NOMO-1 treated with DMSO at 0.1 percent for 48 hours (cell line): ENCODE measurements at regions not wholly inside any gene's neighbourhood (a gene's known extent, or its start where the extent isn't known, plus 50 kb on each side); places are given as distances from the start of the nearest gene placed in this dataset.
"Not testable (repeated sequence)": the region's sequence is repeated elsewhere in the genome, so short reads cannot be mapped to it uniquely, and the experiment has no call there.

Experiments
- DNase-seq: peaks from one replicate; lab custom pipeline; 2025; ENCODE audit not compliant: unreplicated experiment; lab: John Stamatoyannopoulos, UW

DNA sequence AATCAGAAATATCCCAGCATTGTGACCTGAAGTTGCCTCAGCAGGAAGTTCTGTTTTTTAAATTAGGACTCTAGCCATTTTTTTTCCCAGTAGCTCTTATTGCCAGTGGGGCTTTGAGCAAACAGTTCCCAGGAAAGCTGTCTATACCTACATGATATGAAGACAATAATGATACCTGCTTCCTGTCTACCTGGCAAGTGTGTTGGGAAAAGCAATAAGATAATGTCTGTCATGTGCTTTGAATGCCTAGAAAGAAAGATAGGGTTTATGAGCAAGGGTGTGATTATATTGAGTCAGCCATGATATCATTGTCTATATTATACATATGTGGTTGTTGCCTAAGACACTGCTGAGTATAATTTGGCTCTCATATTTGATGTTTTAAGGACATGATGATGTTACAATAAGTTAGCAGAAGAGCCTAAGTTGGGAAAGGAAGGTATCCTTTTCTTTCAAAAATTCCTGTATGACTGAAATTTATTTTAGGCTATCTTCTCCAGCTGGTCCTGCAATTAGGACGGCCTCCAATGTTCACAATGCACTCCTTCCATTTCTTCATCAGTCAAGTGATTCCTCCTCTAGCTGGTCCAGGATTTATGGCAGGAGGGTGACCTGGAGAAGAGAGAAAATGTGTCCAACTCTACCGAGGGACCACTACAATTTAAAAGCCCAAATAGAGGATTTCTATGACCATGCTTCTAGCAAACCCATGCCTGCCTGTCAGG, 99.6 kb upstream of the CDC42BPA start:
- no peak for DNase-seq

DNA sequence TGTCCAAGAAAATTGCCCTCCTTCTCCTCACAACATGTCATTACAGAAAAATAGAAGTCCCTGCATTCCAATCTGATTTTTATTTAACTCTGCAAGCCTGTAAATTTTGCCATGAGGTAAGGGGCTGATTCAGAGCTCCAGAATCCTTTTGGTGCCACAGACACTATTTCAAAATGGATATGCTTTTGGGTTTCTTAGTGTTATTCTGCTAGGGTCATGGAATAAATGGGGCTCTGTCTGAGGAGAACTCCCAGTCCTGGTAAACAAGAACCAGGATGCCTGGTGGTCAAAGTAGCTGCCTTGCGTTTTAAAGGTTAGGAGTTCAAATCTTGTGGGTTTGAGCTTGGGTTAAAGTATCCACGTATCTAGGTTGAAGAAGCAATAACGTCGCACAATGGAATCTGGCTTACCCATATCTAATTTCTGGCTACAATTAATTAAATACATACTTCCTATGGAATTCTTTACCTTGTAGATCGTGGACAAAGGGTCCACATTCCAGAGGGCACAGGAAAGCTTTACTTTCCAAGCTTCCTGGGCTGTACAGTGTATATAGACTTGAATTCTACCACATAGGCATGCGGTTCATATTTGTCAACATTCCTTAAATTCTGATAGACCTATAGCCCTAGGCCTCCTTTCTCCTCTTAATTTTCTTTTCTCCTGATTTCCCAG, 98.0 kb upstream of the CDC42BPA start:
- DNase-seq, result no peak

GRCh38 chr1:227415115-227415790, 97.0 kb upstream of the CDC42BPA start:
- no peak for DNase-seq

- DNase-seq, result no peak
Measured at GRCh38 chr1:227411066-227411465, 92.8 kb upstream of the CDC42BPA start.

DNA sequence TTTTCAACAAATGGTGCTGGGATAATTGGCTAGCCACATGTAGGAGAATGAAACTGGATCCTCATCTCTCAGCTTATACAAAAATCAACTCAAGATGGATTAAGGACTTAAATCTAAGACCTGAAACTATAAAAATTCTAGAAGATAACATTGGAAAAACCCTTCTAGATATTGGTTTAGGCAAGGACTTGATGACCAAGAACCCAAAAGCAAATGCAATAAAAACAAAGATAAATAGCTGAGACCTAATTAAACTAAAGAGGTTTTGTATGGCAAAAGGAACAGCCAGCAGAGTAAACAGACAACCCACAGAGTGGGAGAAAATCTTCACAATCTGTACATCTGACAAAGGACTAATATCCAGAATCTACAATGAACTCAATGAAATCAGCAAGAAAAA, 88.0 kb upstream of the CDC42BPA start:
- not testable (repeated sequence) for DNase-seq

DNA sequence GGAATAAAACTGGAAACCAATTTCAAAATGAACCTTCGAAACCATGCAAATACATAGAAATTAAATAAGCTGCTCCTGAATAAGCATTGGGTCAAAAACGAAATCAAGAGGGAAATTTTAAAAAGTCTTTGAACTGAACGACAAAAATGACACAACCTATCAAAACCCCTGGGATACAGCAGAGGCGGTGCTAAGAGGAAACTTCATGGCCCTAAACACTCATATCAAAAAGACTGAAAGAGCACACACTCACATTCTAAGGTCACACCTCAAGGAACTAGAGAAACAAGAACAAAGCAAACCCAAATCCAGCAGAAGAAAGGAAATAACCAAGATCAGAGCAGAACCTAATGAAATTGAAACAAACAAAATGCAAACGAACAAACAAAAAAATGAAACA, 85.2 kb upstream of the CDC42BPA start:
- DNase-seq, result no peak

- DNase-seq, result no peak
Measured at GRCh38 chr1:227401562-227402342, 83.5 kb upstream of the CDC42BPA start.

- no peak for DNase-seq
Measured at GRCh38 chr1:227399152-227399730, 80.9 kb upstream of the CDC42BPA start.

GRCh38 chr1:227397354-227397978, 79.2 kb upstream of the CDC42BPA start:
- DNase-seq, result no peak

DNA sequence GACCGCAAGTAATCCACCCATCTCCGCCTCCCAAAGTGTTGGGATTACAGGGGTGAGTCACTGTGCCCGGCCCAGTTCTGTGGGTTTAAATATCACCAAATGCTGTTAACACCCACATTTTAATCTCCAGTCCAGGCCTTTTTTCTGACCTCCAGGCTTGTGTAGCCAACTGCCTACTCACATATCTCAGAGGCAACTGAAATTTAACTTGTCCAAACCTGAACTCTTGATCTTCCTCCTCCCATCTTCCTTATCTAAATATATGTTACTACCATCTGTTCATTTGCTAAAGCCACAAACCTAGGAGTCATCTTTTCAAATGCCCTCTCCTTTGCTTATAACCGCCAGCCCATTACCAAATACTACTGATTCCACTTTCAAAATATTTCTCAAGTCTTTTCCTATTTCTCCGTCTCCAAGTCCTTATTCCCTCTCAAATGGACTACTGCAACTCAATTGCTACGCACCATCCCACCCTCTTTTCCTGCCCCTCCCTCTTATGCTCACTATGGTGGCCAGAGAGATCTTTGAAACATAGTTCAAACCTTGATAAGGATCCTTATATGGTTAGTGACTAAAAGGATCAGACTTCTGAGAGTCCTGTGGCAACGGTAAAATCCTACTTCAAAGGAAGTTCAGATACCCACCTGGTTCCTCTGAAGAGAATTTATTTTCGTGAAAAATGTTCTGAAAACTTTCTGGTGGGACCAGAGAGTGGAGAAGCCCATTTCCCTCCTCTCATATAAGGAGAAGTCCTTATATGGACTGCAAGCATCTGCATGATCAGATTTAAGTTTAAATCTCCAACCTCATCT, 78.5 kb upstream of the CDC42BPA start:
- DNase-seq, result no peak

GRCh38 chr1:227395426-227396028, 77.2 kb upstream of the CDC42BPA start:
- no peak for DNase-seq

DNA sequence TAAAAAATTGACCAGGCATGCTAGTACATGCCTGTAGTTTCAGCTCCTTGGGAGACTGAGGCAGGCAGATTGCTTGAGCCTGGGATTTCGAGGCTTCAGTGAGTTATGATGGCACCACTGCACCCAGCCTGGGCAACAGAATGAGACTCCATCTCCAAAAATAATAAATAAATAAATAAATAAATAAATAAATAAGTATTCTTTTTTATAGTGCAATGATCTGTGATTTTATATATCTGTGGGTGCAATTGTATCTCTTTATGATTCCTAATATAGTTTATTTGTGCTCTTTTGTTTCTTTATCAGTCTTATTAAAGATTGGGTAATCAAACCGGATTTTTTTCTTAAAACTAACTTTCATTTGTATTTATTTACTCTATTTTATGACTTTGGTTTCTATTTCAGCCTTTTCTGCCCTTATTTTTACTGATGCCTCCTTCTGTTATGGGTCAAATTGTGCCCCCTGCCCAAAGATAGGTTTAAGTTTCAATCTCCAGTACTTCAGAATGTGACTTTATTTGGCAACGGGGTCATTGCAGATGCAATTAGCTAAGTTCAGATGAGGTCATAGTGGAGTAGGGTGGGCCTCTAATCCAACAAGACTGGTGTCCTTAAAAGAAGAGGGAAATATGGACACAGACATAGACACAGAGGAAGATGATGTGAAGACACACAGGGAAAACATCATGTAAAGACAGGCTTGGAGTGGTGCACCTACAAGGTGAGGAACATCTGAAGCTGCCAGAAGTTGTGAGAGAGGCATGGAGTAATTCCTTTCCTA, 74.9 kb upstream of the CDC42BPA start:
- no peak for DNase-seq

DNA sequence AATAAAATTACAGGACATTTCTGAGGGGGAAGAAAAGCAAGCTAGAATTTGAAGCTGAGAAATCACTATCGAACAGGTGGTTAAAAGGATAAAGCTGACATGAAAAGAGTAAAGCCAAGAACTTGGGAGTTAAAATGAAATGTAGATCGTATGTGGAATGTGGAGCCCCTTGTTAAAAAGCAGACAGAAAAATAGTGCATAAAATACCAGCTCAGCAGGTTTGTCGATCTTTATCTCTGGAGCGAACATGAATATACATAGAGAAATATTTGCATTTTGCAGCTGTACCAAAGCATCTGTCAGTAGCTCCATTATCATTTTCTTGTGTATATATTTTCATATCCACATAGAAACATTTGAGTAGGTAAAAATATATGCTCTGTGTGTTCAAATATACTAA, 73.6 kb upstream of the CDC42BPA start:
- DNase-seq, result no peak

- no peak for DNase-seq
Measured at GRCh38 chr1:227391211-227391610, 72.9 kb upstream of the CDC42BPA start.

GRCh38 chr1:227390525-227390924, 72.2 kb upstream of the CDC42BPA start:
- DNase-seq, result no peak

- no peak for DNase-seq
Measured at GRCh38 chr1:227388214-227389168, 70.2 kb upstream of the CDC42BPA start.

- no peak for DNase-seq
Measured at GRCh38 chr1:227379555-227379892, 61.2 kb upstream of the CDC42BPA start.
